ENCODE measurements at regions not wholly inside any gene's neighbourhood (a gene's known extent, or its start where the extent isn't known, plus 50 kb on each side); places are given as distances from the start of the nearest gene placed in this dataset.

DNA sequence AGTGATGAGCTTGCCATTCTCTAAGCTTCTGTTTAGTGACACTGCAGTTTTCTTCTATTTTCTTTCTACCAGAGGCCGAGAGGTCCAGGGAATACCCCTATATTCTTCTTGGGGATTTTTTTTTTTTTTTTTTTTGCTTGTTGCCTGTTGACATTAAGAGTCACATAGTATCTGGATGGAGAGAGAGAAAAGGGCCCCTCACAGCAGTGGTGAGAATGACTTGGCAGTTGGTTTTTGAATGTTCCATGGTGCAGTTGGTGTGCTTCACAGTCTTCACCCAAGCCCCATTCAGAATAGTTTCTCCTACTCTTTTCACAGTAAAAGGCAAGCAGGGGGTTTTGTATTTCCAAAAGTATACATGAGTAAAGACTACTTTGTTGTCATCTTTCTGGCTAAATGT, 577.9 kb downstream of the LMO7 start:
- no peaks in the 10 kb centered on the region for H3K36me3 ChIP-seq (ENCODE audit: control insufficient read depth, insufficient read depth, low read length)
- TF ChIP-seq, protein P1, sequence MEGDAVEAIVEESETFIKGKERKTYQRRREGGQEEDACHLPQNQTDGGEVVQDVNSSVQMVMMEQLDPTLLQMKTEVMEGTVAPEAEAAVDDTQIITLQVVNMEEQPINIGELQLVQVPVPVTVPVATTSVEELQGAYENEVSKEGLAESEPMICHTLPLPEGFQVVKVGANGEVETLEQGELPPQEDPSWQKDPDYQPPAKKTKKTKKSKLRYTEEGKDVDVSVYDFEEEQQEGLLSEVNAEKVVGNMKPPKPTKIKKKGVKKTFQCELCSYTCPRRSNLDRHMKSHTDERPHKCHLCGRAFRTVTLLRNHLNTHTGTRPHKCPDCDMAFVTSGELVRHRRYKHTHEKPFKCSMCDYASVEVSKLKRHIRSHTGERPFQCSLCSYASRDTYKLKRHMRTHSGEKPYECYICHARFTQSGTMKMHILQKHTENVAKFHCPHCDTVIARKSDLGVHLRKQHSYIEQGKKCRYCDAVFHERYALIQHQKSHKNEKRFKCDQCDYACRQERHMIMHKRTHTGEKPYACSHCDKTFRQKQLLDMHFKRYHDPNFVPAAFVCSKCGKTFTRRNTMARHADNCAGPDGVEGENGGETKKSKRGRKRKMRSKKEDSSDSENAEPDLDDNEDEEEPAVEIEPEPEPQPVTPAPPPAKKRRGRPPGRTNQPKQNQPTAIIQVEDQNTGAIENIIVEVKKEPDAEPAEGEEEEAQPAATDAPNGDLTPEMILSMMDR (IDR thresholded peaks at IDR 0.05; ENCODE audit: insufficient read depth, low read length, poor library complexity, severe bottlenecking) = no peak
- no peak overlapping the region for H3K4me3 ChIP-seq (ENCODE audit: low read depth, low read length)
- no peak for DNase-seq (ENCODE audit: low read depth)
- H3K27me3 ChIP-seq (ENCODE audit: control insufficient read depth, insufficient read depth, low read length) = no peaks in the 10 kb centered on the region

DNA sequence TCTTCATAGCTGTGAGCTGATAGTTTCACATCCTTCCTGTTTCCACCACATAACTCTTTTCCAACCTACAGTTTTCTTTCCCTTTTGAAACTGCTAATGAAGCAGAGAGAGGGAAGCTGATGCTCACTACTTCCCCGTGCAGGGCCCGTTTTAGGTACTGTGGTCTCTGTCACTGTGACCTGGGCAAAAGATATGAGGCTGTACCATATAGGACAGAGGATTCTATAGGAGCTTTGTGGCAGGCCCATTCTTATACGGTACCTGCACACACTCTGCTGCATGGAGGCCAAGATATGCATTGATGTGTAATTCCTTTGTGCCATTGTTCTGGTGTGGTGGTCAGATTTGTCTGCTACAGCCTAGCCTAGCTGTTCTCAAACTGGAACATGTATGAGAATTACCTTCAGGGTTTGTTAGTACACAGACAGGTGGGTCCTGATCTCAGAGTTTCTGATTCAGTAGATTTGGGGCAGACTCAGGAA, 577.3 kb downstream of the LMO7 start:
- Histone ChIP-seq H3K36me3 (ENCODE audit: control insufficient read depth, insufficient read depth, low read length) (no peaks in the 10 kb centered on the region), H3K27me3 (ENCODE audit: control insufficient read depth, insufficient read depth, low read length) (no peaks in the 10 kb centered on the region), H3K4me3 (ENCODE audit: low read depth, low read length) (no peak overlapping the region)
- TF ChIP-seq, protein P1 (IDR thresholded peaks at IDR 0.05; ENCODE audit: insufficient read depth, low read length, poor library complexity, severe bottlenecking) = no peak
- DNase-seq (ENCODE audit: low read depth) = no peak

DNA sequence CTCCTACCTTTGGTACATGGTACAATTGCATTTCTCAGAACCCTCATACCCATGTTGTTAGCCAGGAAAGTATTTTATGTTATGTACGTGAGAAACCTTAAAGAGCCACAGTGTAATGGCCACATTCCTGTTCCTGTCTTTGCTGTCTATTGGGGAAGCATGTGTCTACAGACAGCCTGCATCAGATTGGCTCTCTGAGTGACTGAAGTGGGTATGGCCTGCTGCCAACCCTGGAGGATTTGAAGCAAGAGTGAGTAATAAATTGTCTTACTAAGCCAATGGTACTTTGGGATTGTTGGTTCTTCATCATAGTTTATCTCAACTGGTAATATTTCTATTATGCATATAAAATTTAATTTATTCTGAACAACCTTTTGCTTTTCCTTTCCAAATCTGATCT, 574.1 kb downstream of the LMO7 start:
- TF ChIP-seq, protein P1 (IDR thresholded peaks at IDR 0.05; ENCODE audit: insufficient read depth, low read length, poor library complexity, severe bottlenecking) = no peak
- no peak for DNase-seq (ENCODE audit: low read depth)

DNA sequence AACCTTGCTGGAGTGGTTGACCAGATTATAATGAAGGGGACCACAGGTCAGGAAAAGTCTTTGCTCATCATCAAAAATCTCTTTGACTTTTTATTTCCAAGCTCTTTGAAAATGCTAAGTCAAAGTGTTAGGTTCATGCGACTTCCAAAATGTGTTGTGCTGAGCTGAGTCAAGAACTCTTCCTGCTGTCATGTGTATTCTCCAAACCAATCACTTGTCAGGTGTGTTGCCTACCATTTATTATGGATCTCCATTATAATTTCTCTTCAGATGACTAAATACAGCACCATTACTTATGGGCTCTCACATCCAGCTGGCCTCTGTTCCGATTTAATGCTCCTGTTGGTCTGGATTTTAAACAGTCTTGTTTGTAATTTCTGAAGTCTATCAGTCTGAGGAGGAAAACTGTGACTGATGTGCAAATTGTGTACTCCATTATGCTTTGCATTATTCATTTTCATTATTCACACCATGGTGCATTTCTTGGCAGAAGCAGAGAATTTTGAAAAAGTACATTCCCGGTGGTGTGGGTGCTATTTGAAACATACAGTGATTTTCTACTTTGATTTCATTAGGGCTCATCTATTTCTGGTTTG, 562.5 kb downstream of the LMO7 start:
- H3K36me3 ChIP-seq (ENCODE audit: control insufficient read depth, insufficient read depth, low read length) = no peaks in the 10 kb centered on the region
- no peak overlapping the region for H3K4me3 ChIP-seq (ENCODE audit: low read depth, low read length)
- no peaks in the 10 kb centered on the region for H3K27me3 ChIP-seq (ENCODE audit: control insufficient read depth, insufficient read depth, low read length)
- TF ChIP-seq, protein P1 (IDR thresholded peaks at IDR 0.05; ENCODE audit: insufficient read depth, low read length, poor library complexity, severe bottlenecking) = no peak
- DNase-seq (ENCODE audit: low read depth) = no peak

More for the DNA sequence above, 574.1 kb downstream of the LMO7 start:
- Histone ChIP-seq H3K36me3 (ENCODE audit: control insufficient read depth, insufficient read depth, low read length) (no peaks in the 10 kb centered on the region), H3K27me3 (ENCODE audit: control insufficient read depth, insufficient read depth, low read length) (no peaks in the 10 kb centered on the region), H3K4me3 (ENCODE audit: low read depth, low read length) (no peak overlapping the region)

DNA sequence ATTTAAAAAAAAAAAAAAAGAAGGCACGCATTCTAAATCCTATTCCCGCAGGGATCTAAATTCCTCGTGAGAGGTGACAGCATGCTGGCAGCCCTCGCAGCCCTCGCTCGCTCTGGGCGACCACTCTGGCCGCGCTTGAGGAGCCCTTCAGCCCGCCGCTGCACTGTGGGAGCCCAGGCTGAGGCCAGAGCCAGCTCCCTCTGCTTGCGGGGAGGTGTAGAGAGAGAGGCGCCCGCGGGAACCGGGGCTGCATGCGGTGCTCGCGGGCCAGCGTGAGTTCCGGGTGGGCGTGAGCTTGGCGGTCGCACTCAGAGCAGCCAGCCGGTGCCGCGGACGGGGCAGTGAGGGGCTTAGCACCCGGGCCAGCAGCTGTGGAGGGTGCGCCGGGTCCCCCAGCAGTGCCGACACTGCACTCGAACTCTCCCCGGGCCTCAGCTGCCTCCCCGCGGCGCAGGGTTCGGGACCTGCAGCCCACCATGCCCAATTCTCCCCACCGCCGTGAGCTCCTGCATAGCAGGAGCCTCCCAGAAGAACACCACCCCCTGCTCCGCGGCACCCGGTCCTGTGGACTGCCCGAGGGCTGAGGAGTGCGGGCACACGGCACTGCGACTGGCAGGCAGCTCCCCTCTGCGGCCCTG, 553.9 kb downstream of the LMO7 start:
- DNase-seq (ENCODE audit: low read depth) = no peak
- Histone ChIP-seq H3K36me3 (ENCODE audit: control insufficient read depth, insufficient read depth, low read length) (no peaks in the 10 kb centered on the region), H3K4me3 (ENCODE audit: low read depth, low read length) (no peak overlapping the region), H3K27me3 (ENCODE audit: control insufficient read depth, insufficient read depth, low read length) (no peaks in the 10 kb centered on the region)
- TF ChIP-seq, protein P1 (IDR thresholded peaks at IDR 0.05; ENCODE audit: insufficient read depth, low read length, poor library complexity, severe bottlenecking) = no peak

Measured in kidney epithelial cell (primary cell).